ENCODE measurements at regions not wholly inside any gene's neighbourhood (a gene's known extent, or its start where the extent isn't known, plus 50 kb on each side); places are given as distances from the start of the nearest gene placed in this dataset.
A peak's percentile ranks its signal among the peaks of the same experiment; 100 is the strongest.

- Histone ChIP-seq H3F3A (ENCODE audit: control insufficient read depth, insufficient read depth) (no peaks in the 10 kb centered on the region), H3K4me2 (ENCODE audit: low read length) (no peak overlapping the region), H3K4me1 (ENCODE audit: control insufficient read depth, low read length) (no peaks in the 10 kb centered on the region), H3K27me3 (ENCODE audit: control insufficient read depth, low read length) (peaks cover 5% of the 10 kb centered on the region), H3K27ac (ENCODE audit: low read depth, low read length) (no peak overlapping the region), H3K4me3 (ENCODE audit: low read length) (no peak overlapping the region), H3K9me2 (replicated peaks; ENCODE audit: control insufficient read depth, low read length) (no peaks in the 10 kb centered on the region), H3K36me3 (ENCODE audit: control insufficient read depth, low read length) (no peaks in the 10 kb centered on the region), H3K79me2 (ENCODE audit: control insufficient read depth, low read length) (no peaks in the 10 kb centered on the region), H3K9me3 (ENCODE audit: control insufficient read depth, insufficient read depth, low read length) (no peaks in the 10 kb centered on the region), H4K20me1 (ENCODE audit: control insufficient read depth, insufficient read depth, low read depth, low read length) (no peaks in the 10 kb centered on the region)
- TF ChIP-seq EZH2phosphoT487 (IDR thresholded peaks at IDR 0.05; ENCODE audit: borderline replicate concordance, low read length) (no peak), CTCF (IDR thresholded peaks at IDR 0.05; ENCODE audit: low read depth, low read length, poor library complexity, severe bottlenecking) (no peak)
Measured at GRCh38 chr6:14857001-14857400, 388.9 kb upstream of the JARID2 start.

DNA sequence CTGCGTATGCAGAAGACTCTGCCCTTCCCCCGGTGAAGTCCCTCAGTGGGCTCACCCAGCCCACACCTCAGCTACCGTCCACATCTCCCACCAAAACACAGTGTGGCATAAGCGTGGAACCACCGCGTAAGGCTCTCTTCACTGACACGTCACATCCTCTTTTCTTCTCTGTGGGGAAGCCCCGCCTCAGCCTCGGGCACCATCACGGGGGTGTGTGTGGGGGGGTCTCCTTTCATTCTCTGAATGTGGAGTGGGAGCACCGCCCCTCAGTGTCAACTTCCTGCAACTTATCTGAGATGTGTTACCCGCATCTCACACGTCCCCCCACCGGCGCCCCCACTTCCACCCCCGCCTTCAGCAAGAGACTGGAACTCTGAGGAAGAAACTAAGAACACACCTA, 388.4 kb upstream of the JARID2 start:
- Histone ChIP-seq H3F3A (ENCODE audit: control insufficient read depth, insufficient read depth) (no peaks in the 10 kb centered on the region), H3K9me3 (ENCODE audit: control insufficient read depth, insufficient read depth, low read length) (no peaks in the 10 kb centered on the region), H3K79me2 (ENCODE audit: control insufficient read depth, low read length) (no peaks in the 10 kb centered on the region), H3K27ac (ENCODE audit: low read depth, low read length) (no peak overlapping the region), H3K9me2 (replicated peaks; ENCODE audit: control insufficient read depth, low read length) (no peaks in the 10 kb centered on the region), H4K20me1 (ENCODE audit: control insufficient read depth, insufficient read depth, low read depth, low read length) (no peaks in the 10 kb centered on the region), H3K27me3 (ENCODE audit: control insufficient read depth, low read length) (peaks cover 5% of the 10 kb centered on the region), H3K36me3 (ENCODE audit: control insufficient read depth, low read length) (no peaks in the 10 kb centered on the region), H3K4me1 (ENCODE audit: control insufficient read depth, low read length) (no peaks in the 10 kb centered on the region), H3K4me2 (ENCODE audit: low read length) (peak overlapping the region; percentile 6; the same call in 1 of the 2 replicates), H3K4me3 (ENCODE audit: low read length) (no peak overlapping the region)
- TF ChIP-seq CTCF (IDR thresholded peaks at IDR 0.05; ENCODE audit: low read depth, low read length, poor library complexity, severe bottlenecking) (no peak), EZH2phosphoT487 (IDR thresholded peaks at IDR 0.05; ENCODE audit: borderline replicate concordance, low read length) (no peak)

GRCh38 chr6:14858808-14859207, 387.1 kb upstream of the JARID2 start:
- H3K9me3 ChIP-seq (ENCODE audit: control insufficient read depth, insufficient read depth, low read length), result no peaks in the 10 kb centered on the region
- no peaks in the 10 kb centered on the region for H3K36me3 ChIP-seq (ENCODE audit: control insufficient read depth, low read length)
- H3K27me3 ChIP-seq (ENCODE audit: control insufficient read depth, low read length), result no peaks in the 10 kb centered on the region
- no peak overlapping the region for H3K27ac ChIP-seq (ENCODE audit: low read depth, low read length)
- no peaks in the 10 kb centered on the region for H4K20me1 ChIP-seq (ENCODE audit: control insufficient read depth, insufficient read depth, low read depth, low read length)
- no peak overlapping the region for H3K4me2 ChIP-seq (ENCODE audit: low read length)
- no peaks in the 10 kb centered on the region for H3F3A ChIP-seq (ENCODE audit: control insufficient read depth, insufficient read depth)
- no peak for TF ChIP-seq CTCF (IDR thresholded peaks at IDR 0.05; ENCODE audit: low read depth, low read length, poor library complexity, severe bottlenecking)
- no peak for TF ChIP-seq EZH2phosphoT487 (IDR thresholded peaks at IDR 0.05; ENCODE audit: borderline replicate concordance, low read length)
- H3K79me2 ChIP-seq (ENCODE audit: control insufficient read depth, low read length), result no peaks in the 10 kb centered on the region
- H3K4me1 ChIP-seq (ENCODE audit: control insufficient read depth, low read length), result no peaks in the 10 kb centered on the region
- H3K4me3 ChIP-seq (ENCODE audit: low read length), result no peak overlapping the region
- H3K9me2 ChIP-seq (replicated peaks; ENCODE audit: control insufficient read depth, low read length), result no peaks in the 10 kb centered on the region

DNA sequence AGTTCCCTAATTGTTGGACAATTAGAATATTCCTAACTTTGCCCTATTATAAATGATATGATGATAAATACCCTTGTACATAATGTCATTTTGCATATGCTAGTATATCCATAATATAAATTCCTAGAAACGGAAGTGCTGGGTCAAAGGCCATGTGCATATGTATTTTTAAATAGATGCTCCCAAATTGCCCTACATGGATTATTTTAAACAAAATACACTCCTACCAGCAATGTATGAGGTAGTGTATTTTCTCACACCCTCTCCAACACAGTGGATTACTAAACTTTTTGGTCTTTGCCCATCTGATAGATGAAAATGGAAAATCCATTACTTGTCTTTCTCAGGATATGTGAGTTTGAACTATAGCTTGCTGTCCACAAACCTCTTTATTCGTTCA, 385.1 kb upstream of the JARID2 start:
- H3K36me3 ChIP-seq (ENCODE audit: control insufficient read depth, low read length), result no peaks in the 10 kb centered on the region
- no peaks in the 10 kb centered on the region for H3K27me3 ChIP-seq (ENCODE audit: control insufficient read depth, low read length)
- no peaks in the 10 kb centered on the region for H3K9me2 ChIP-seq (replicated peaks; ENCODE audit: control insufficient read depth, low read length)
- no peaks in the 10 kb centered on the region for H3K79me2 ChIP-seq (ENCODE audit: control insufficient read depth, low read length)
- TF ChIP-seq CTCF (IDR thresholded peaks at IDR 0.05; ENCODE audit: low read depth, low read length, poor library complexity, severe bottlenecking) (no peak), EZH2phosphoT487 (IDR thresholded peaks at IDR 0.05; ENCODE audit: borderline replicate concordance, low read length) (no peak)
- no peaks in the 10 kb centered on the region for H3F3A ChIP-seq (ENCODE audit: control insufficient read depth, insufficient read depth)
- H3K4me3 ChIP-seq (ENCODE audit: low read length), result no peak overlapping the region
- H3K27ac ChIP-seq (ENCODE audit: low read depth, low read length), result no peak overlapping the region
- no peak overlapping the region for H3K4me2 ChIP-seq (ENCODE audit: low read length)
- H4K20me1 ChIP-seq (ENCODE audit: control insufficient read depth, insufficient read depth, low read depth, low read length), result no peaks in the 10 kb centered on the region
- H3K9me3 ChIP-seq (ENCODE audit: control insufficient read depth, insufficient read depth, low read length), result no peaks in the 10 kb centered on the region
- peaks cover 6% of the 10 kb centered on the region for H3K4me1 ChIP-seq (ENCODE audit: control insufficient read depth, low read length)
